HK-2 (cell line): ENCODE measurements at regions not wholly inside any gene's neighbourhood (a gene's known extent, or its start where the extent isn't known, plus 50 kb on each side); places are given as distances from the start of the nearest gene placed in this dataset.
"Not testable (repeated sequence)": the region's sequence is repeated elsewhere in the genome, so short reads cannot be mapped to it uniquely, and the experiment has no call there.

Source experiments
- DNase-seq: peaks from one replicate; pipeline ENCODE4 v3.0.0-alpha.2; 2018; ENCODE audit not compliant: unreplicated experiment

DNA sequence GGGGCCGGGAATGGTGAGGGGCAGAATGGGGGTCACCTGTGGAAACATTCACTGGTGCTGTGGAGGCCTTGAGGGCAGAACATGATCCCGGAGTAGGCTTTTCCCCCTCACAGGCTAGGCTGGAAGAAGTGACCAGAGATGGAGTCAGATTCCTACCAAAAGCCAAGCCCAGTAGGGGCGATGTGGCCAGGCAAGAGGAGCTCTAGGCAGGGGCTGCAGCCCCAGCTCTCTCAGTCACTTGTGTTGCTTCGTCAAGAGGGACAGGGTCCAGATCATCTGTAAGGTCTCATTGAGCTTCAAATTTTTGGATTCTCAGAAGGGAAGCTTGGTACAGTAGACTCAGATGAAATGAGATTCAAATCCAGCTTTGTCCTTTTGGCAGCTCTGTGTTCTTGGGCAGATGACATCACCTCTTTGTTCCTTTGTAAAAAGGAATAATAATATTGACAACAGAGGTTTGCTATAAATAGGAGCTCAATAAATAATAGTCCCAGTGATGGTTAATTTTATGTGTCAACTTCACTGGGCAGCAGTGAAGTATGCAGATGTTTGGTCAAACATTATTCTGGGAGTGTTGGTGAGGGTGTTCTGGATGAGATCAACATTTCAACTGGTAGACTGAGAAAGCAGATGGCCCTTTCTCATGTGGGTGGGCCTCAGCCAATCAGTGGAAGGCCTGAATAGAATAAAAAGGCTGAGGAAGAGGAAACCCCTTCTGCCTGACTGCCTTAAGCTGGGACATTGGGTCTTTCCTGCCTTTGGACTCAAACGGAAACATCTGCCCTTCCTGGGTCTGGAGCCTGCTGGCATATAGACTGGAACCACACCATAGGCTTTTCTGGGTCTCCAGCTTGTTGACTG, 324.7 kb upstream of the USP24 start:
- DNase-seq: no peak

- DNase-seq: no peak
Measured at GRCh38 chr1:55538428-55538827, 323.3 kb upstream of the USP24 start.

DNA sequence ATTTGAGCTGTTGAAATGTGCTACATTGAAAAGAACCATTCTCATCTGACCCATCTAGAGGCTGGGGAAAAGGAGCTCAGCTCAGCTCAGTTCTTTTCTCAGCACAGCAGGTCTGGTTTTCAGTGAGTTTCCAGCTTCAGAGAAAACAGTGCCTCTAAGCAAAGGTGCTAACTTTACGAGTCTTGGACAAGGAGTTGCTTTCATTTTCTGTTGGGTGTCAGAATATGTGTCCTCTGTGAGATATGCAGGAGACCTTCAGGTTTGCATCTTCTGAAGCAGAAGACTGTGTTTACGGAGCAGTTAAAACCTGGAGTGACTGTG, 321.3 kb upstream of the USP24 start:
- no peak for DNase-seq

- DNase-seq: no peak
Measured at GRCh38 chr1:55535724-55536544, 320.8 kb upstream of the USP24 start.

GRCh38 chr1:55534565-55535121, 319.5 kb upstream of the USP24 start:
- DNase-seq: no peak

DNA sequence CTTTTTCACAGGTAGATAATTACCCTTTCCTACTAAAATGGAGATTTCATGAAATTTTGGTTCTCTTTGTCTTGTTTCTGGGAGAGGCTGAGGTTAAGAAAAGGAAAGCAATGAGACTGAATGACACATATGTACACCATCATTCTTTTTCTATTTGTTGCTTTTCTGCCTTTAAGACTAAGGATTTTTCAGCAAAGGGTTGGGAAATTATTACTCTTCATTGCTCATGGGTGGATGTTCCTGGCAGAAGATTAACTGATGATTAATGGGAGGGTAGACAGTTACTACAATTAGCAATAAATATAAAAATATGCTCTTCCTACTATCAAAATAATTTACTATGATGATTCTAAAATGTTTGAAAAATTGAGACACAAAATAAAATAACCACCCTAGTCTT, 316.5 kb upstream of the USP24 start:
- DNase-seq: no peak

- no peak for DNase-seq
Measured at GRCh38 chr1:55530749-55531478, 315.8 kb upstream of the USP24 start.

DNA sequence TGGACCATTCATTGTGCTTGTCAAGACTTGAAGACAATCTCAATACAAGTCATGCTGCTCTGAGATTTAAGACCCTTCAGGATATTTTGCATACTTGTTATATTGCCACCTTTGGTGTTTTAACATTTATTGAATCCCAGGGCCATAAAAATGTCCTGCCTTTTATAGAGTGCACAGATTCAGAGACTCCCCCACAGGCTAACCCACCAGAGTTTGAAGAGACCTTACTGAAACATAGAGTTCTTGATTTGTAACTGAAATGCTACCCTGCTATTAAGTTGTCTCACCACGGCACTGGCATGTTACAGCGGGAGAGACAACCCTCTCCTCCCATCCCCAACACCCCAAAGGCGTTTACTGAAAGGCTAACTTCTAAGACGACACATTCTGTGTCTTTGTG, 313.9 kb upstream of the USP24 start:
- no peak for DNase-seq

GRCh38 chr1:55527831-55528230, 312.7 kb upstream of the USP24 start:
- no peak for DNase-seq

- no peak for DNase-seq
Measured at GRCh38 chr1:55526716-55527115, 311.6 kb upstream of the USP24 start.

- no peak for DNase-seq
Measured at GRCh38 chr1:55524006-55524405, 308.8 kb upstream of the USP24 start.

DNA sequence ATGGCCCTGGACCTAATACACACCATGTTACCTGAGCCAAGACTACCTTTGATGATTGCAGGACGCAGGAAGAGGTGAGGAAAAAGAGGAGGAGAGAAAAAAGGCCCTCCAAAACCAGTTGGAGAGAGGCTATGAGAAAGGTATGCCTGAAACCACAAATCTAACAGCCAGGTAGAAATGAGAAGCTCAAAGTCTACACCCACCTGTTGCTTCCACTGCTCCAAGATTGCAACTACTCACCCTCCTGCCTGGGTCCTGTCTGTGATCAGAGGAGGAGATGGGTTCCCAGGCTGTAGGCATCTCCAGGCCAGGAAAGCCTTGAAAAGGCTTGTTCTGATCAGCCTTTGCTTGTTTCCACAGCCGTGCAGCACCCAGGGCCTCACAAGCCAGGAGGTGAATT, 307.8 kb upstream of the USP24 start:
- no peak for DNase-seq

DNA sequence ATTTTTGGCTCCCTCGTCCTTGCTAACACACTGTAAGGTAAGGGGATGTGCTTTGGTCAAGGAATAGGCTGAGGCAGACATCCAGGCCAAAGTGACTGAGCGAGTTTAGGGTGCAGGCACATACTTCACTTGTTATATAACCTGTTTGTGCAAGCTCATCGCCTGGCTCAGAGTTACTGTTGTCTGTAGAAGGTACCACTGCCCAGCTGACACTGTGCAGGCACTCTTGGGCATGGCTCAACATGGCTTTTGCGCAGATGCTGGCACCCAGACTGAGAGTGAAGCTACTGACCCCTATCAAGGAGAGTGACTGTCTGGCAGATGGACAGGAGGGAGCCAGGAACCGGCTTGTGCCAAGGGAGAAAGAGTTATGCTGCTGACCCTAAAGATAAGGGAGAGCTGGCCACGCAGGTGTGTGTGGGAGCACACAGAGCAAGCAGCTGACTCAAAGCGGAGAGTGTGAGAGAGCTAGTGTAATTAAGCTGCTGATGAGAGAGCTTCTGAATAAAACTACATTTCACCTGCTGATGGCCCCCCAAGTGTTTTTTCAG, 307.3 kb upstream of the USP24 start:
- DNase-seq: no peak

DNA sequence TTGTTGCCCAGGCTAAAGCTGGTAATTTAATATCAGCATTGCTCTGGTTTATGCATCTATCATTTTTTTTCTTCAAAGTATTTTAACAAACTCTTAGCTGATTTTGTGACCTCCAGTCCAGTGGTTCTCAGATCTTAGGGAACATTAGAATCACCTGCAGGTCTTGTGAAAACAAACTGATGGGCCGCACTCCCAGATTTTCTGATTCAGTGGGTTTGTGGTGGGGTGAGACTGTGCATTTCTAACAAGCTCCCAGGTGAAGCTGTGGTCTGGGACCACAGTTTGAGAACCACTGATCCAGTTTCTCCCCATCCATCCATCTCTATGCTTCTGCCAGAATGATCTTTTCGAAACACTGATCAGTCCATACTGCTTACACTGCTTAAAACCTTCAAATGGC, 305.7 kb upstream of the USP24 start:
- DNase-seq: no peak

GRCh38 chr1:55519937-55520683, 304.9 kb upstream of the USP24 start:
- DNase-seq: no peak

- DNase-seq: no peak
Measured at GRCh38 chr1:55519276-55519675, 304.1 kb upstream of the USP24 start.

GRCh38 chr1:55517036-55517435, 301.9 kb upstream of the USP24 start:
- DNase-seq: no peak

GRCh38 chr1:55514571-55514970, 299.4 kb upstream of the USP24 start:
- not testable (repeated sequence) for DNase-seq

- DNase-seq: no peak
Measured at GRCh38 chr1:55512466-55512865, 297.3 kb upstream of the USP24 start.

DNA sequence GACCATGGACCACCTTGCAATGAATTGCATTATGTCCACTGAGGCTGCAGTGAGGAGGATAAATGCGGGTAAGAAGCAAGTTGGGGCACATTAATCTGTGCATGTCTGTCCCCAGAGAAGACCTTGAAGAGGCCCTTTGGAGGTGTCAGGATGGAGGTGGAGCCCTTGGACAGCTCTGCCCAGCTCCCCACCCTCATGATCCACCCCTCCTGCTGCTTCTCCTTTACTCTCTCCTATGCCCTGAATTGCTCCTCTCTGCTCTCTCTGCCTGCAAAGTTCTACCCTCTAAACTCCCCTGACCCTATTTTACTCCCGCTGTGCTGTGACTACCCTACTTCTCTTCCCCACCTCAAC, 292.4 kb upstream of the USP24 start:
- no peak for DNase-seq
